GM18499 (cell line): ENCODE measurements at regions not wholly inside any gene's neighbourhood (a gene's known extent, or its start where the extent isn't known, plus 50 kb on each side); places are given as distances from the start of the nearest gene placed in this dataset.

Experiments
- ATAC-seq: cut with Tn5 transposase; IDR thresholded peaks from one replicate; pipeline ENCODE4 v1.9.1; 2021; ENCODE audit warnings: moderate number of reproducible peaks; ENCODE audit not compliant: insufficient read depth, unreplicated experiment

GRCh38 chr17:12362853-12363455, 302.7 kb upstream of the MYOCD start:
- ATAC-seq: no peak

GRCh38 chr17:12365805-12366204, 299.9 kb upstream of the MYOCD start:
- ATAC-seq: no peak

- no peak for ATAC-seq
Observed at GRCh38 chr17:12369065-12369464, 296.6 kb upstream of the MYOCD start.

GRCh38 chr17:12376276-12376675, 289.4 kb upstream of the MYOCD start:
- no peak for ATAC-seq

GRCh38 chr17:12386225-12386624, 279.5 kb upstream of the MYOCD start:
- no peak for ATAC-seq

GRCh38 chr17:12388226-12388625, 277.5 kb upstream of the MYOCD start:
- no peak for ATAC-seq

- ATAC-seq: no peak
Observed at GRCh38 chr17:12389421-12389820, 276.3 kb upstream of the MYOCD start.

- ATAC-seq: no peak
Observed at GRCh38 chr17:12390631-12391030, 275.1 kb upstream of the MYOCD start.

GRCh38 chr17:12391468-12391867, 274.2 kb upstream of the MYOCD start:
- no peak for ATAC-seq

- ATAC-seq: no peak
Observed at GRCh38 chr17:12395733-12396354, 269.8 kb upstream of the MYOCD start.

GRCh38 chr17:12398441-12399051, 267.1 kb upstream of the MYOCD start:
- no peak for ATAC-seq

- no peak for ATAC-seq
Observed at GRCh38 chr17:12402963-12403622, 262.6 kb upstream of the MYOCD start.

GRCh38 chr17:12403881-12404398, 261.8 kb upstream of the MYOCD start:
- ATAC-seq: no peak

GRCh38 chr17:12406623-12407215, 259.0 kb upstream of the MYOCD start:
- no peak for ATAC-seq

GRCh38 chr17:12407495-12408252, 258.0 kb upstream of the MYOCD start:
- no peak for ATAC-seq

GRCh38 chr17:12409082-12409481, 256.6 kb upstream of the MYOCD start:
- no peak for ATAC-seq

GRCh38 chr17:12410717-12411116, 255.0 kb upstream of the MYOCD start:
- ATAC-seq: no peak

GRCh38 chr17:12415031-12415430, 250.7 kb upstream of the MYOCD start:
- no peak for ATAC-seq

- no peak for ATAC-seq
Observed at GRCh38 chr17:12421077-12421476, 244.6 kb upstream of the MYOCD start.

- no peak for ATAC-seq
Observed at GRCh38 chr17:12421646-12422306, 243.9 kb upstream of the MYOCD start.
